IMR-90 (cell line): ENCODE measurements at regions not wholly inside any gene's neighbourhood (a gene's known extent, or its start where the extent isn't known, plus 50 kb on each side); places are given as distances from the start of the nearest gene placed in this dataset.

Experiments used
- ATAC-seq: fragments of 200-7000 bp; cut with Tn5 transposase; 2 replicates; pipeline ENCODE4 v1.9.1; 2020; ENCODE audit warnings: low read depth, mild to moderate bottlenecking, moderate library complexity
- BruUV-seq: library from RNA; stranded (reverse); fragments of 400-500 nt; replicated peaks from 2 replicates; lab custom pipeline; 2021; lab: Mats Ljungman, UMichigan
- CTCF ChIA-PET: fragments of 300-600 bp; formaldehyde crosslinking; extraction: SDS; loops from one replicate; lab custom pipeline; 2021; ENCODE audit warnings: antibody characterized with exemption; lab: Yijun Ruan, JAX
- POLR2A ChIA-PET: fragments of 300-600 bp; sonication (Branson Sonifier 250); formaldehyde crosslinking; loops from one replicate; lab custom pipeline; 2022; ENCODE audit warnings: antibody characterized with exemption; ENCODE audit not compliant: unreplicated experiment; lab: Charles Lee
- DNase-seq: peaks from one replicate; pipeline ENCODE4 v3.0.0; 2013
- H2AFZ ChIP-seq: replicated peaks from 2 replicates; pipeline ENCODE3; 2013; ENCODE audit warnings: low read length, mild to moderate bottlenecking; ENCODE audit not compliant: poor library complexity
- H2AK5ac ChIP-seq: 2 replicates; pipeline ENCODE4 v1.6.1; 2013; ENCODE audit warnings: low read depth, low read length, inconsistent platforms
- H2AK9ac ChIP-seq: replicated peaks from 2 replicates; pipeline ENCODE3; 2013; ENCODE audit warnings: mild to moderate bottlenecking, low read depth, low read length, moderate library complexity; ENCODE audit not compliant: poor library complexity
- H2BK120ac ChIP-seq: 2 replicates; pipeline ENCODE4 v1.6.1; 2013; ENCODE audit warnings: low read depth, low read length, inconsistent platforms
- H2BK15ac ChIP-seq: 3 replicates; pipeline ENCODE4 v1.6.1; 2013; ENCODE audit warnings: low read depth, low read length, inconsistent platforms
- H2BK20ac ChIP-seq: 2 replicates; pipeline ENCODE4 v1.6.1; 2013; ENCODE audit warnings: low read depth, mild to moderate bottlenecking, inconsistent platforms, low read length, moderate library complexity
- H2BK5ac ChIP-seq: 2 replicates; pipeline ENCODE4 v1.6.1; 2013; ENCODE audit warnings: mild to moderate bottlenecking, low read depth, low read length, inconsistent platforms; ENCODE audit not compliant: poor library complexity, severe bottlenecking
- H3K14ac ChIP-seq: replicated peaks from 2 replicates; pipeline ENCODE4 v1.6.1; 2013; ENCODE audit warnings: low read depth, low read length, inconsistent platforms
- H3K18ac ChIP-seq: 2 replicates; pipeline ENCODE4 v1.6.1; 2013; ENCODE audit warnings: low read depth, low read length, control low read depth
- H3K23ac ChIP-seq: 2 replicates; pipeline ENCODE4 v1.6.1; 2013; ENCODE audit warnings: low read depth, low read length, inconsistent platforms
- H3K27ac ChIP-seq: 2 replicates; pipeline ENCODE4 v1.5.1; 2013; ENCODE audit warnings: mild to moderate bottlenecking, control low read depth, low read length; ENCODE audit not compliant: insufficient read depth
- H3K27me3 ChIP-seq: 2 replicates; pipeline ENCODE4 v1.6.1; 2013; ENCODE audit warnings: low read length; ENCODE audit not compliant: control insufficient read depth, insufficient read depth
- H3K36me3 ChIP-seq: 2 replicates; pipeline ENCODE4 v1.6.1; 2013; ENCODE audit warnings: low read length, mixed read lengths; ENCODE audit not compliant: control insufficient read depth, insufficient read depth
- H3K4ac ChIP-seq: 2 replicates; pipeline ENCODE4 v1.6.1; 2013; ENCODE audit warnings: low read depth, low read length, inconsistent platforms
- H3K4me1 ChIP-seq: 2 replicates; pipeline ENCODE4 v1.6.1; 2013; ENCODE audit warnings: low read length, mixed read lengths; ENCODE audit not compliant: control insufficient read depth, insufficient read depth
- H3K4me2 ChIP-seq: 2 replicates; pipeline ENCODE4 v1.6.1; 2013; ENCODE audit warnings: low read depth, mild to moderate bottlenecking, control low read depth, low read length, moderate library complexity
- H3K4me3 ChIP-seq: 2 replicates; pipeline ENCODE4 v1.5.1; 2013; ENCODE audit warnings: low read depth, mild to moderate bottlenecking, control low read depth, low read length, moderate library complexity; ENCODE audit not compliant: insufficient read depth
- H3K56ac ChIP-seq: 2 replicates; pipeline ENCODE4 v1.6.1; 2013; ENCODE audit warnings: low read length, inconsistent platforms; ENCODE audit not compliant: insufficient read depth; ENCODE audit errors: extremely low read depth
- H3K79me1 ChIP-seq, 2 experiments: 2 replicates each; pipeline ENCODE4 v1.6.1; 2013; ENCODE audit warnings: low read length in 2 of 2, inconsistent platforms in 1 of 2, low read depth in 1 of 2
- H3K9ac ChIP-seq: 2 replicates; pipeline ENCODE4 v1.6.1; 2013; ENCODE audit warnings: low read depth, low read length, control low read depth
- H3K9me1 ChIP-seq: 2 replicates; pipeline ENCODE4 v1.6.1; 2013; ENCODE audit warnings: low read length, inconsistent platforms; ENCODE audit not compliant: insufficient read depth
- H3K9me3 ChIP-seq: 2 replicates; pipeline ENCODE4 v1.6.1; 2013; ENCODE audit warnings: low read length; ENCODE audit not compliant: control insufficient read depth, insufficient read depth
- H4K20me1 ChIP-seq: 2 replicates; pipeline ENCODE4 v1.6.1; 2013; ENCODE audit warnings: low read length, inconsistent platforms; ENCODE audit not compliant: insufficient read depth
- H4K5ac ChIP-seq: 2 replicates; pipeline ENCODE4 v1.6.1; 2013; ENCODE audit warnings: mild to moderate bottlenecking, low read depth, low read length, control low read depth
- H4K8ac ChIP-seq, 2 experiments: 2 replicates each; pipeline ENCODE4 v1.6.1; 2013; ENCODE audit warnings: low read depth in 2 of 2, low read length in 2 of 2, control low read depth in 1 of 2, inconsistent platforms in 1 of 2
- H4K91ac ChIP-seq: 2 replicates; pipeline ENCODE4 v1.6.1; 2013; ENCODE audit warnings: low read depth, low read length, inconsistent platforms; ENCODE audit not compliant: insufficient read depth
- BHLHE40 ChIP-seq: fragments of 150-350 bp; IDR thresholded peaks from 2 replicates; pipeline ENCODE4 v1.6.1; 2016; ENCODE audit warnings: mild to moderate bottlenecking, low read depth, low read length
- CEBPB ChIP-seq: IDR thresholded peaks from 2 replicates; pipeline ENCODE4 v1.6.1; 2012; ENCODE audit warnings: low read depth, low read length, improper control_type of control experiment
- CHD1 ChIP-seq: IDR thresholded peaks from 2 replicates; pipeline ENCODE4 v1.6.1; 2012; ENCODE audit warnings: low read depth, low read length, improper control_type of control experiment
- CTCF ChIP-seq: conservative IDR thresholded peaks from 2 replicates; pipeline ENCODE4 v1.5.1; 2012; ENCODE audit warnings: mild to moderate bottlenecking, low read depth, low read length, improper control_type of control experiment
- ELK1 ChIP-seq: fragments of 150-350 bp; IDR thresholded peaks from 2 replicates; pipeline ENCODE4 v1.6.1; 2016; ENCODE audit warnings: low read depth, mild to moderate bottlenecking, low read length, moderate library complexity, borderline replicate concordance
- FOS ChIP-seq: fragments of 150-350 bp; IDR thresholded peaks from 2 replicates; pipeline ENCODE4 v1.6.1; 2016; ENCODE audit warnings: low read depth, low read length
- MAFK ChIP-seq: IDR thresholded peaks from 2 replicates; pipeline ENCODE4 v1.6.1; 2012; ENCODE audit warnings: low read depth, low read length, improper control_type of control experiment
- MAZ ChIP-seq: IDR thresholded peaks from 2 replicates; pipeline ENCODE4 v1.6.1; 2012; ENCODE audit warnings: low read depth, mild to moderate bottlenecking, low read length, improper control_type of control experiment, moderate library complexity, borderline replicate concordance
- MXI1 ChIP-seq: IDR thresholded peaks from 2 replicates; pipeline ENCODE4 v1.6.1; 2012; ENCODE audit warnings: low read depth, mild to moderate bottlenecking, low read length, moderate library complexity, borderline replicate concordance
- NFE2L2 ChIP-seq: fragments of 150-350 bp; IDR thresholded peaks from 2 replicates; pipeline ENCODE4 v1.6.1; 2016; ENCODE audit warnings: low read depth, mild to moderate bottlenecking, low read length
- POLR2A ChIP-seq: IDR thresholded peaks from 2 replicates; pipeline ENCODE4 v1.6.1; 2012; ENCODE audit warnings: mild to moderate bottlenecking, low read depth, low read length
- RAD21 ChIP-seq: IDR thresholded peaks from 2 replicates; pipeline ENCODE4 v1.6.1; 2012; ENCODE audit warnings: low read length, improper control_type of control experiment
- RCOR1 ChIP-seq: IDR thresholded peaks from 2 replicates; pipeline ENCODE4 v1.6.1; 2012; ENCODE audit warnings: mild to moderate bottlenecking, low read length, improper control_type of control experiment; ENCODE audit not compliant: insufficient replicate concordance
- RFX5 ChIP-seq: IDR thresholded peaks from 2 replicates; pipeline ENCODE4 v1.8.0; 2012; ENCODE audit warnings: low read depth, mild to moderate bottlenecking, low read length, moderate library complexity
- SMC3 ChIP-seq: fragments of 150-350 bp; IDR thresholded peaks from 2 replicates; pipeline ENCODE4 v1.6.1; 2016; ENCODE audit warnings: low read depth, mild to moderate bottlenecking, antibody characterized with exemption, low read length, moderate library complexity
- WGBS, 2 experiments: methylation state at CpG; one replicate each; pipeline versions ENCODE4 v1.1.5 to v1.1.7; 2013; ENCODE audit warnings: missing lambda C conversion rate in 2 of 2; ENCODE audit not compliant: insufficient read length in 1 of 2; ENCODE audit errors: extremely low coverage in 2 of 2; 5-methylcytosine and 5-hydroxymethylcytosine counted together
- dilution Hi-C: fragments of 300-500 bp; cut with HindIII; formaldehyde crosslinking; loops from one replicate; pipeline ENCODE4 v1.14.3; 2018; ENCODE audit warnings: low sequenced_read_pairs; ENCODE audit not compliant: unreplicated experiment
- in situ Hi-C: fragments of 300-500 bp; cut with MboI; formaldehyde crosslinking; loops from 3 replicates; pipeline ENCODE4 v1.14.3; 2019; ENCODE audit warnings: low sequenced_read_pairs, inconsistent platforms, mixed read lengths
- intact Hi-C: fragments of 100-400 bp; cut with micrococcal nuclease; formaldehyde crosslinking; loops from 2 replicates; pipeline ENCODE4 v1.10.0; 2022
- TF ChIP-seq, protein P1 (sequence below): fragments of 150-350 bp; IDR thresholded peaks from 2 replicates; pipeline ENCODE4 v1.6.1; 2017; ENCODE audit warnings: mild to moderate bottlenecking, antibody characterized with exemption, low read length, low read depth

DNA sequence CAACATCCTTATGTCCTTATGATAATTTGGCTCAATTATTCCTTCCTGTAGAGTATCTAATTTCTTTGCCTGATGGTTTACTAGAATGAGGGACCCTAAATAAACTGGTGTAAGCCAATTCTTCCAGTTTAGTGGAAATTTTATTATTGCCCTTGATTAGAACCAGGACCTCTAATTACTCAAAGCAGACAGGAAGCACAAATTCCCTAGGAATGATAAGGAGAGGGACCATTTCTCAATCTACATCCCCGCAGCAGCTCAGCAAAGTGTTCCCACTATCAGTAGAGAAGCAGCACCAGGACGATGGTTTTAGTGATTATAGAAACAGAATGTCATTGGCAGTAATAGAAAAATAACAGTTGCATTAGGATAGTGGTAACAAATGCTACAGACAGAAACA lies 97.1 kb downstream of the PLPPR4 start:
- H3K4ac ChIP-seq, result no peak overlapping the region
- dilution Hi-C loops (no loop called here), in situ Hi-C loops (no loop called here), intact Hi-C loops (no loop called here)
- BruUV-seq, result no TSS peak
- TF ChIP-seq RFX5 (no peak), MAZ (no peak), BHLHE40 (no peak), CEBPB (no peak), CHD1 (no peak), FOS (no peak), CTCF (no peak), RCOR1 (no peak), RAD21 (no peak), SMC3 (no peak), ELK1 (no peak), POLR2A (no peak), NFE2L2 (no peak), MAFK (no peak), MXI1 (no peak)
- TF ChIP-seq, protein P1, sequence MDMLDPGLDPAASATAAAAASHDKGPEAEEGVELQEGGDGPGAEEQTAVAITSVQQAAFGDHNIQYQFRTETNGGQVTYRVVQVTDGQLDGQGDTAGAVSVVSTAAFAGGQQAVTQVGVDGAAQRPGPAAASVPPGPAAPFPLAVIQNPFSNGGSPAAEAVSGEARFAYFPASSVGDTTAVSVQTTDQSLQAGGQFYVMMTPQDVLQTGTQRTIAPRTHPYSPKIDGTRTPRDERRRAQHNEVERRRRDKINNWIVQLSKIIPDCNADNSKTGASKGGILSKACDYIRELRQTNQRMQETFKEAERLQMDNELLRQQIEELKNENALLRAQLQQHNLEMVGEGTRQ, result no peak
- no peak overlapping the region for H4K8ac ChIP-seq
- no peak overlapping the region for H2AK9ac ChIP-seq
- H2BK20ac ChIP-seq, result no peak overlapping the region
- no peak overlapping the region for H3K18ac ChIP-seq
- peaks cover 1% of the 10 kb centered on the region; the same call in 1 of the 2 replicates for H3K27me3 ChIP-seq
- H4K91ac ChIP-seq, result no peak overlapping the region
- no CpG with 5 or more reads among the region's 2 CpGs for WGBS, 2 experiments
- H2BK15ac ChIP-seq, result no peak overlapping the region
- no peak overlapping the region for H4K5ac ChIP-seq
- H3K23ac ChIP-seq, result no peak overlapping the region
- ChIA-PET CTCF (no interaction called here), POLR2A (no interaction called here)
- H3K56ac ChIP-seq, result no peak overlapping the region
- H4K20me1 ChIP-seq, result no peaks in the 10 kb centered on the region
- H3K4me2 ChIP-seq, result no peak overlapping the region
- H3K9me3 ChIP-seq, result no peaks in the 10 kb centered on the region
- H3K9me1 ChIP-seq, result no peaks in the 10 kb centered on the region
- no peak overlapping the region for H3K9ac ChIP-seq
- no peak overlapping the region for H2AK5ac ChIP-seq
- no peaks in the 10 kb centered on the region for H3K4me1 ChIP-seq
- H3K27ac ChIP-seq, result no peak overlapping the region
- H3K14ac ChIP-seq, result no peak overlapping the region
- no peak overlapping the region for H2AFZ ChIP-seq
- no peaks in the 10 kb centered on the region for H3K36me3 ChIP-seq
- no peak overlapping the region for H2BK5ac ChIP-seq
- no peaks in the 10 kb centered on the region for H3K79me1 ChIP-seq
- no peak overlapping the region for H2BK120ac ChIP-seq
- H3K4me3 ChIP-seq, result no peak overlapping the region
- ATAC-seq, result no peak
- DNase-seq, result no peak
